ENCODE measurements at regions not wholly inside any gene's neighbourhood (a gene's known extent, or its start where the extent isn't known, plus 50 kb on each side); places are given as distances from the start of the nearest gene placed in this dataset.

DNA sequence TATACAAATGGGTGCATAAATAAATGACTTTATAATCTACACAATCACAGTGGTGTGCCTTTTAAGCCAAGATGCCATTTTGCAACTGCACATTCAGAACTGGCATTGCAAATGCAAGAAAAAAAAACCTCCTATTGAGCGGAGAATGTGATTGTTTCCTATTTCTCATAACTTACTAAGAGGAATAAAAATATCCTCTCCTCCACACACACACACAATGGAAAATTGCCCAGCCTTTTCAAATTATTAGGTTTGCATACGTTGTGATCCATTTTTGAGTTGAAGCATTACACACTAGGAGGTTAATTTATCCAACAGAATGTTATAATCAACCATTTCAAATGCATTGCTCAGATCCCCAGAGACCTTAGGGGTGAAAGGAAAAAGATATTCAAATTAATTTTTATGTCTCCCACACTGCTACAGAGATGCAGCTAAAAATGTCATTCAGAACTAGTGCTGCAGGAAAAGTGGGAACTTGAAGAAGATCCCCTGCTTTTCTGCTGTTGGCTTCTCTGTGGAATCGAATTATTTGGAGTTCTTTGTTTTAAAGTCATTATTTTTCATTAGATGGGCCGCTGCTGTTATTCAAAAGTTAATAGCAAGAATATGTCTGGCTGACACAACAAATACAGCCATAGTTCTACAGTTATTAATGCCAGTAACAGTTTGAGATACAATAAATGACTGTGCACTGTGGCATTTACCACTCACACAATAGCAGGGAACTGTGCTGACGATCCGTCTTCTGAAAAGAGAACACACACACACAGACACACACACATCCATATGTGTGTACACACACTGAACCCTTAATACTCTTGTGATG lies 299.9 kb upstream of the ANO5 start:
- TF ChIP-seq, protein P1, sequence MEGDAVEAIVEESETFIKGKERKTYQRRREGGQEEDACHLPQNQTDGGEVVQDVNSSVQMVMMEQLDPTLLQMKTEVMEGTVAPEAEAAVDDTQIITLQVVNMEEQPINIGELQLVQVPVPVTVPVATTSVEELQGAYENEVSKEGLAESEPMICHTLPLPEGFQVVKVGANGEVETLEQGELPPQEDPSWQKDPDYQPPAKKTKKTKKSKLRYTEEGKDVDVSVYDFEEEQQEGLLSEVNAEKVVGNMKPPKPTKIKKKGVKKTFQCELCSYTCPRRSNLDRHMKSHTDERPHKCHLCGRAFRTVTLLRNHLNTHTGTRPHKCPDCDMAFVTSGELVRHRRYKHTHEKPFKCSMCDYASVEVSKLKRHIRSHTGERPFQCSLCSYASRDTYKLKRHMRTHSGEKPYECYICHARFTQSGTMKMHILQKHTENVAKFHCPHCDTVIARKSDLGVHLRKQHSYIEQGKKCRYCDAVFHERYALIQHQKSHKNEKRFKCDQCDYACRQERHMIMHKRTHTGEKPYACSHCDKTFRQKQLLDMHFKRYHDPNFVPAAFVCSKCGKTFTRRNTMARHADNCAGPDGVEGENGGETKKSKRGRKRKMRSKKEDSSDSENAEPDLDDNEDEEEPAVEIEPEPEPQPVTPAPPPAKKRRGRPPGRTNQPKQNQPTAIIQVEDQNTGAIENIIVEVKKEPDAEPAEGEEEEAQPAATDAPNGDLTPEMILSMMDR (IDR thresholded peaks at IDR 0.05 in 4 of 5, conservative IDR thresholded peaks at IDR 0.05 in 1 of 5), result no peak
- no peak for TF ChIP-seq POLR2A (IDR thresholded peaks at IDR 0.05)

All from gastrocnemius medialis (tissue), 4 donors.